A549 (cell line): ENCODE measurements at regions not wholly inside any gene's neighbourhood (a gene's known extent, or its start where the extent isn't known, plus 50 kb on each side); places are given as distances from the start of the nearest gene placed in this dataset.

Source experiments
- ATAC-seq, 2 experiments: fragments of 200-7000 bp in 1 of 2; fragments of >200 bp in 1 of 2; cut with Nextera tagmentation in 1 of 2; cut with Tn5 transposase in 1 of 2; 3 replicates each; pipeline versions ENCODE4 v1.8.0 to v1.9.1; 2018 to 2020; ENCODE audit warnings: mild to moderate bottlenecking in 1 of 2, moderate library complexity in 1 of 2
- CTCF ChIA-PET: fragments of 300-600 bp; sonication (Branson Sonifier 250); formaldehyde crosslinking; extraction: SDS; loops from one replicate; lab custom pipeline; 2021; ENCODE audit warnings: antibody characterized with exemption, inconsistent platforms; lab: Yijun Ruan, JAX
- POLR2A ChIA-PET: fragments of 350-600 bp; formaldehyde crosslinking; extraction: SDS; loops from one replicate; lab custom pipeline; 2021; ENCODE audit warnings: antibody characterized with exemption, inconsistent platforms; lab: Yijun Ruan, JAX
- DNase-seq, 2 experiments: peaks; one replicate each; pipeline versions ENCODE4 v3.0.0 to v3.0.0-alpha.2; 2011 to 2016; ENCODE audit warnings: low read depth in 1 of 2, low spot score in 1 of 2
- FAIRE-seq: peaks from 2 replicates; lab custom pipeline; 2011; peaks lifted over from hg19 to GRCh38; lab: Jason Lieb, UNC
- H3K27ac ChIP-seq, 2 experiments: fragments of >200 bp; sonication (Bioruptor Twin); formaldehyde crosslinking; 3 replicates each; pipeline ENCODE4 v1.5.1; 2016 to 2017
- H3K4me1 ChIP-seq: fragments of >200 bp; sonication (Bioruptor Twin); formaldehyde crosslinking; 3 replicates; pipeline ENCODE4 v1.6.1; 2016
- H3K4me2 ChIP-seq: fragments of >200 bp; sonication (Bioruptor Twin); formaldehyde crosslinking; 3 replicates; pipeline ENCODE4 v1.6.1; 2016
- H3K4me3 ChIP-seq: fragments of >200 bp; sonication (Bioruptor Twin); formaldehyde crosslinking; 3 replicates; pipeline ENCODE4 v1.5.1; 2016
- H3K9me3 ChIP-seq: fragments of >200 bp; sonication (Bioruptor Twin); formaldehyde crosslinking; 3 replicates; pipeline ENCODE4 v1.6.1; 2016
- BCL3 ChIP-seq: fragments of >200 bp; sonication (Bioruptor Twin); formaldehyde crosslinking; IDR thresholded peaks from 3 replicates; pipeline ENCODE4 v1.6.1; 2016
- CHD2 ChIP-seq: fragments of 150-350 bp; IDR thresholded peaks from 2 replicates; pipeline ENCODE4 v1.6.1; 2014; ENCODE audit warnings: low read length; ENCODE audit not compliant: partially characterized antibody
- CTCF ChIP-seq: fragments of >200 bp; sonication (Bioruptor Twin); formaldehyde crosslinking; IDR thresholded peaks from 3 replicates; pipeline ENCODE4 v1.5.1; 2016
- ELK1 ChIP-seq: fragments of 150-350 bp; IDR thresholded peaks from 2 replicates; pipeline ENCODE4 v1.6.1; 2014; ENCODE audit warnings: low read depth, mild to moderate bottlenecking, low read length
- EP300 ChIP-seq, 2 experiments: fragments of >200 bp; sonication (Bioruptor Twin); formaldehyde crosslinking; IDR thresholded peaks; 2 replicates in 1 of 2; 3 replicates in 1 of 2; pipeline ENCODE4 v1.6.1; 2016 to 2017
- ESRRA ChIP-seq: fragments of 150-350 bp; IDR thresholded peaks from 2 replicates; pipeline ENCODE4 v1.6.1; 2014; ENCODE audit warnings: mild to moderate bottlenecking, low read length, borderline replicate concordance
- HDAC2 ChIP-seq: fragments of 200-600 bp; sonication (generic); IDR thresholded peaks from 2 replicates; pipeline ENCODE4 v1.6.1; 2016
- HMGXB4 ChIP-seq: fragments of 250-450 bp; sonication (Bioruptor Pico); IDR thresholded peaks from 2 replicates; pipeline ENCODE4 v1.5.0; 2021; ENCODE audit warnings: mild to moderate bottlenecking, moderate library complexity, borderline replicate concordance
- HOXB13 ChIP-seq: fragments of 250-450 bp; sonication (Bioruptor Pico); IDR thresholded peaks from 2 replicates; pipeline ENCODE4 v1.5.0; 2020; ENCODE audit warnings: low read depth, mild to moderate bottlenecking, moderate library complexity
- JUN ChIP-seq, 2 experiments: fragments of >200 bp; sonication (Bioruptor Twin); formaldehyde crosslinking; IDR thresholded peaks; 2 replicates in 1 of 2; 3 replicates in 1 of 2; pipeline ENCODE4 v1.6.1; 2016 to 2017
- JUNB ChIP-seq: fragments of >200 bp; sonication (Bioruptor Twin); formaldehyde crosslinking; IDR thresholded peaks from 2 replicates; pipeline ENCODE4 v1.6.1; 2016
- KDM1A ChIP-seq: fragments of 200-600 bp; sonication (generic); IDR thresholded peaks from 2 replicates; pipeline ENCODE4 v1.6.1; 2016; ENCODE audit warnings: low read depth, mild to moderate bottlenecking
- MYC ChIP-seq: IDR thresholded peaks from 2 replicates; pipeline ENCODE4 v1.6.1; 2012; ENCODE audit warnings: mild to moderate bottlenecking, inconsistent platforms, low read length, improper control_type of control experiment, borderline replicate concordance
- NFE2L2 ChIP-seq: fragments of 150-350 bp; conservative IDR thresholded peaks from 2 replicates; pipeline ENCODE4 v1.6.1; 2014; ENCODE audit warnings: low read length
- PBX3 ChIP-seq: IDR thresholded peaks from 2 replicates; pipeline ENCODE4 v1.6.1; 2012
- RAD21 ChIP-seq, 2 experiments: fragments of >200 bp in 1 of 2; sonication (Bioruptor Twin) in 1 of 2; formaldehyde crosslinking in 1 of 2; IDR thresholded peaks in 1 of 2; conservative IDR thresholded peaks in 1 of 2; 2 replicates in 1 of 2; 3 replicates in 1 of 2; pipeline ENCODE4 v1.6.1; 2012 to 2018; ENCODE audit warnings: inconsistent platforms in 1 of 2
- RARB ChIP-seq: fragments of 250-450 bp; sonication (Bioruptor Pico); IDR thresholded peaks from 2 replicates; pipeline ENCODE4 v1.8.0; 2021; ENCODE audit warnings: mild to moderate bottlenecking, moderate library complexity
- REST ChIP-seq: fragments of 200-600 bp; sonication (generic); IDR thresholded peaks from 2 replicates; pipeline ENCODE4 v1.6.1; 2016; ENCODE audit warnings: antibody characterized with exemption, mild to moderate bottlenecking, moderate library complexity
- TP53 ChIP-seq: fragments of 250-450 bp; sonication (Bioruptor Pico); IDR thresholded peaks from 2 replicates; pipeline ENCODE4 v1.5.0; 2021; ENCODE audit warnings: mild to moderate bottlenecking, moderate library complexity
- ZFP36 ChIP-seq: fragments of 450-650 bp; IDR thresholded peaks from 2 replicates; pipeline ENCODE4 v1.6.1; 2014; ENCODE audit warnings: borderline replicate concordance; ENCODE audit not compliant: partially characterized antibody
- WGBS: methylation state at CpG from one replicate; pipeline ENCODE4 v1.1.6; 2017; ENCODE audit errors: missing lambda C conversion rate; 5-methylcytosine and 5-hydroxymethylcytosine counted together

GRCh38 chr3:13152826-13153710 is 79.8 kb upstream of the IQSEC1 start:
- ATAC-seq (no peak), FAIRE-seq (no peak)
- CTCF ChIA-PET, result interaction anchor here (0.6 kb wide), 3 partner anchors 53 to 311 kb away, joined by 3 to 4 read pairs (median 3); no protein-coding TSS in a partner anchor
- no peak overlapping the region for H3K4me3 ChIP-seq
- WGBS, result 77% methylated on average over 9 of the region's 11 CpGs
- no peak for TF ChIP-seq RARB (CRISPR knock-in tag)
- TF ChIP-seq RAD21 (conservative IDR thresholded peaks at IDR 0.05 in 1 of 2, IDR thresholded peaks at IDR 0.05 in 1 of 2), result no peak
- no peak for TF ChIP-seq BCL3
- TF ChIP-seq TP53 (CRISPR knock-in tag), result no peak
- no peak for TF ChIP-seq EP300 (IDR thresholded peaks at IDR 0.05)
- TF ChIP-seq CHD2, result no peak
- TF ChIP-seq, all 56 proteins: peak for 0
- no peak for DNase-seq
- H3K4me1 ChIP-seq, result no peaks in the 10 kb centered on the region
- H3K4me2 ChIP-seq, result no peak overlapping the region
- POLR2A ChIA-PET, result no interaction called here
- H3K27ac ChIP-seq, result no peak overlapping the region
- no peaks in the 10 kb centered on the region; the same call in 1 of the 3 replicates for H3K9me3 ChIP-seq

- DNase-seq, result no peak
- no peak overlapping the region for H3K4me3 ChIP-seq
- no peaks in the 10 kb centered on the region; the same call in 2 of the 3 replicates for H3K9me3 ChIP-seq
- no peak overlapping the region for H3K27ac ChIP-seq
- no peaks in the 10 kb centered on the region for H3K4me1 ChIP-seq
- H3K4me2 ChIP-seq, result no peak overlapping the region
- 0 out of 6 replicates have a peak, but pooled peaks of 1 of the 2 experiments have one; percentile 47 for ATAC-seq
- POLR2A ChIA-PET, result no interaction called here
- CTCF ChIA-PET, result interaction anchor here (0.6 to 1.0 kb wide), 2 partner anchors 8 to 42 kb away, joined by 3 to 4 read pairs; no protein-coding TSS in a partner anchor
- no peak for FAIRE-seq
- no peak for TF ChIP-seq HOXB13 (CRISPR knock-in tag)
- no peak for TF ChIP-seq CTCF
- TF ChIP-seq REST, result no peak
- TF ChIP-seq JUNB, result no peak
- TF ChIP-seq MYC, result no peak
- TF ChIP-seq KDM1A, result no peak
- TF ChIP-seq RAD21 (conservative IDR thresholded peaks at IDR 0.05 in 1 of 2, IDR thresholded peaks at IDR 0.05 in 1 of 2), result no peak
- TF ChIP-seq ESRRA, result no peak
- no peak for TF ChIP-seq HMGXB4 (CRISPR knock-in tag)
- TF ChIP-seq NFE2L2, result no peak
- no peak for TF ChIP-seq CHD2
- no peak for TF ChIP-seq JUN (IDR thresholded peaks at IDR 0.05)
- TF ChIP-seq HDAC2, result no peak
- no peak for TF ChIP-seq PBX3
- TF ChIP-seq ZFP36, result no peak
- no peak for TF ChIP-seq ELK1
- TF ChIP-seq, all 56 proteins: peak for 0
- 80% methylated on average over 5 of the region's 5 CpGs for WGBS
Measured at GRCh38 chr3:13150624-13151023, 77.4 kb upstream of the IQSEC1 start.
